ENCODE measurements at regions not wholly inside any gene's neighbourhood (a gene's known extent, or its start where the extent isn't known, plus 50 kb on each side); places are given as distances from the start of the nearest gene placed in this dataset.
"Not testable (repeated sequence)": the region's sequence is repeated elsewhere in the genome, so short reads cannot be mapped to it uniquely, and the experiment has no call there.

- no peak for FAIRE-seq
These were observed 104.7 kb downstream of the GPR85 start for GRCh38 chr7:112981966-112982365.

- FAIRE-seq: not testable (repeated sequence)
These were observed 107.6 kb downstream of the GPR85 start for GRCh38 chr7:112979055-112979454.

- FAIRE-seq: not testable (repeated sequence)
These were observed 109.2 kb downstream of the GPR85 start for GRCh38 chr7:112977244-112977955.

- FAIRE-seq: no peak
These were observed 115.9 kb downstream of the GPR85 start for GRCh38 chr7:112970771-112971170.

GRCh38 chr7:112969946-112970345 is 116.7 kb downstream of the GPR85 start:
- no peak for FAIRE-seq

GRCh38 chr7:112965506-112965905 is 121.1 kb downstream of the GPR85 start:
- no peak for FAIRE-seq

- FAIRE-seq: no peak
These were observed 123.0 kb downstream of the GPR85 start for GRCh38 chr7:112963634-112964033.

GRCh38 chr7:112962815-112963214 is 123.8 kb downstream of the GPR85 start:
- FAIRE-seq: no peak

- FAIRE-seq: peak; percentile 11
These were observed 127.4 kb downstream of the GPR85 start for GRCh38 chr7:112959276-112959675.

- FAIRE-seq: no peak
These were observed 127.9 kb downstream of the GPR85 start for GRCh38 chr7:112958775-112959174.

- FAIRE-seq: no peak
These were observed 128.7 kb downstream of the GPR85 start for GRCh38 chr7:112957901-112958300.

- not testable (repeated sequence) for FAIRE-seq
These were observed 133.6 kb downstream of the GPR85 start for GRCh38 chr7:112953031-112953430.

GRCh38 chr7:112951070-112951469 is 135.6 kb downstream of the GPR85 start:
- no peak for FAIRE-seq

- not testable (repeated sequence) for FAIRE-seq
These were observed 136.9 kb downstream of the GPR85 start for GRCh38 chr7:112949682-112950081.

GRCh38 chr7:112946350-112946749 is 140.3 kb downstream of the GPR85 start:
- FAIRE-seq: no peak

GRCh38 chr7:112945046-112945445 is 141.6 kb downstream of the GPR85 start:
- no peak for FAIRE-seq

GRCh38 chr7:112942981-112943380 is 143.6 kb downstream of the GPR85 start:
- no peak for FAIRE-seq

- FAIRE-seq: peak; percentile 98
These were observed 144.5 kb downstream of the GPR85 start for GRCh38 chr7:112942125-112942524.

- no peak for FAIRE-seq
These were observed 146.3 kb downstream of the GPR85 start for GRCh38 chr7:112940314-112940732.

GRCh38 chr7:112939574-112940313 is 146.9 kb downstream of the GPR85 start:
- FAIRE-seq: peak; percentile 99

GRCh38 chr7:112938863-112939573 is 147.6 kb downstream of the GPR85 start:
- FAIRE-seq: no peak

- no peak for FAIRE-seq
These were observed 147.6 kb upstream of the TMEM168 start for GRCh38 chr7:112937651-112938415.

- no peak for FAIRE-seq
These were observed 143.4 kb upstream of the TMEM168 start for GRCh38 chr7:112933598-112933997.
